Osteoblast (primary cell): ENCODE measurements at regions not wholly inside any gene's neighbourhood (a gene's known extent, or its start where the extent isn't known, plus 50 kb on each side); places are given as distances from the start of the nearest gene placed in this dataset.
A peak's percentile ranks its signal among the peaks of the same experiment; 100 is the strongest.

Source experiments
- DNase-seq: peaks from one replicate; pipeline ENCODE4 v3.0.0; 2011; ENCODE audit warnings: low spot score, mixed read lengths; ENCODE audit not compliant: insufficient read length; ENCODE audit errors: missing footprints
- H2AFZ ChIP-seq: 2 replicates; pipeline ENCODE4 v1.6.0; 2011; ENCODE audit warnings: mild to moderate bottlenecking, low read length
- H3K27ac ChIP-seq: 2 replicates; pipeline ENCODE4 v1.5.1; 2011; ENCODE audit warnings: mild to moderate bottlenecking, low read depth, low read length, moderate library complexity
- H3K27me3 ChIP-seq: 2 replicates; pipeline ENCODE4 v1.6.0; 2012; ENCODE audit warnings: mild to moderate bottlenecking, control low read depth, inconsistent platforms, low read length, moderate library complexity; ENCODE audit not compliant: insufficient read depth
- H3K36me3 ChIP-seq: 2 replicates; pipeline ENCODE4 v1.5.1; 2011; ENCODE audit warnings: mild to moderate bottlenecking, low read length, control low read depth, moderate library complexity; ENCODE audit not compliant: insufficient read depth
- H3K4me1 ChIP-seq: 2 replicates; pipeline ENCODE4 v1.5.1; 2011; ENCODE audit warnings: mild to moderate bottlenecking, low read length, control low read depth, moderate library complexity; ENCODE audit not compliant: insufficient read depth
- H3K4me2 ChIP-seq: 2 replicates; pipeline ENCODE4 v1.6.0; 2011; ENCODE audit warnings: mild to moderate bottlenecking, low read length; ENCODE audit not compliant: insufficient read depth
- H3K4me3 ChIP-seq: fragments of 200-600 bp; sonication (generic); 3 replicates; pipeline ENCODE4 v1.5.1; 2012; ENCODE audit warnings: mild to moderate bottlenecking, low read length, inconsistent platforms; ENCODE audit not compliant: insufficient read depth
- H3K79me2 ChIP-seq: 2 replicates; pipeline ENCODE4 v1.6.0; 2012; ENCODE audit warnings: mild to moderate bottlenecking, low read length, control low read depth, inconsistent platforms; ENCODE audit not compliant: insufficient read depth
- H3K9me3 ChIP-seq: 2 replicates; pipeline ENCODE4 v1.5.1; 2011; ENCODE audit warnings: low read depth, low read length, control low read depth
- H4K20me1 ChIP-seq: 2 replicates; pipeline ENCODE4 v1.6.0; 2012; ENCODE audit warnings: mild to moderate bottlenecking, low read length, control low read depth; ENCODE audit not compliant: insufficient read depth
- TF ChIP-seq, protein P1 (sequence below): IDR thresholded peaks from 2 replicates; pipeline ENCODE4 v1.5.1; 2011; ENCODE audit warnings: mild to moderate bottlenecking, low read depth, low read length, moderate library complexity; ENCODE audit errors: extremely low read depth

DNA sequence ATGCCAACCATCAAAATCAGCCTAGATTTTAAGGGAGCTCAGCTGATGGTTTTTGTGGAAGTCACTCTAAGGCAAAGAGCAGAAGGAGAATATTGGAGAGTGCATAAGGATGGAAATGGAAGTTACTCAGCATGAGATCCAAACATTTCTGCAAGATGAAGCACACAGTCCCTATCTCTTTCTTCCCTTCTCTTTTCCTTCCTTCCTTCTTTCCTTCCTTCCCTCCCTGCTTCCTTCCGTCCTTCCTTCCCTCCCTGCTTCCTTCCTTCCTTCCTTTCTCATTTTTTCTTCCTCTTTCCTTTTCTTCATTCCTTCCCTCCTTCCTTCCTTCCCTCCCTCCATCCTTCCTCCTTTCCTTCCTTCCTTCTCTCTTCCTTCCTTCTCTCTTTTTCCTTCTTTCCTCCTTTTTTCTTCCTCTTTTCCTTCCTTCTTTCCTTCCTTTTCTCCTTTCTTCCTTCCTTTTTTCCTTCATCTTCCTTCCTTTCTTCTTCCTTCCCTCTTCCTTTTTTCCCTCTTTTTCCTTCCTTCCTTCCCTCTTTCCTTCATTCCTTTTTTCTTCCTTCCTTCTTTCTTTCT lies 727.9 kb upstream of the CDH2 start:
- H3K4me3 ChIP-seq, result no peak overlapping the region
- H4K20me1 ChIP-seq, result no peaks in the 10 kb centered on the region
- no peaks in the 10 kb centered on the region for H3K27me3 ChIP-seq
- H3K4me2 ChIP-seq, result no peak overlapping the region
- no peaks in the 10 kb centered on the region for H3K9me3 ChIP-seq
- H3K27ac ChIP-seq, result no peak overlapping the region
- H3K79me2 ChIP-seq, result no peaks in the 10 kb centered on the region
- H3K4me1 ChIP-seq, result peaks cover 15% of the 10 kb centered on the region
- DNase-seq, result no peak
- TF ChIP-seq, protein P1, sequence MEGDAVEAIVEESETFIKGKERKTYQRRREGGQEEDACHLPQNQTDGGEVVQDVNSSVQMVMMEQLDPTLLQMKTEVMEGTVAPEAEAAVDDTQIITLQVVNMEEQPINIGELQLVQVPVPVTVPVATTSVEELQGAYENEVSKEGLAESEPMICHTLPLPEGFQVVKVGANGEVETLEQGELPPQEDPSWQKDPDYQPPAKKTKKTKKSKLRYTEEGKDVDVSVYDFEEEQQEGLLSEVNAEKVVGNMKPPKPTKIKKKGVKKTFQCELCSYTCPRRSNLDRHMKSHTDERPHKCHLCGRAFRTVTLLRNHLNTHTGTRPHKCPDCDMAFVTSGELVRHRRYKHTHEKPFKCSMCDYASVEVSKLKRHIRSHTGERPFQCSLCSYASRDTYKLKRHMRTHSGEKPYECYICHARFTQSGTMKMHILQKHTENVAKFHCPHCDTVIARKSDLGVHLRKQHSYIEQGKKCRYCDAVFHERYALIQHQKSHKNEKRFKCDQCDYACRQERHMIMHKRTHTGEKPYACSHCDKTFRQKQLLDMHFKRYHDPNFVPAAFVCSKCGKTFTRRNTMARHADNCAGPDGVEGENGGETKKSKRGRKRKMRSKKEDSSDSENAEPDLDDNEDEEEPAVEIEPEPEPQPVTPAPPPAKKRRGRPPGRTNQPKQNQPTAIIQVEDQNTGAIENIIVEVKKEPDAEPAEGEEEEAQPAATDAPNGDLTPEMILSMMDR, result no peak
- no peak overlapping the region for H2AFZ ChIP-seq
- H3K36me3 ChIP-seq, result no peaks in the 10 kb centered on the region

DNA sequence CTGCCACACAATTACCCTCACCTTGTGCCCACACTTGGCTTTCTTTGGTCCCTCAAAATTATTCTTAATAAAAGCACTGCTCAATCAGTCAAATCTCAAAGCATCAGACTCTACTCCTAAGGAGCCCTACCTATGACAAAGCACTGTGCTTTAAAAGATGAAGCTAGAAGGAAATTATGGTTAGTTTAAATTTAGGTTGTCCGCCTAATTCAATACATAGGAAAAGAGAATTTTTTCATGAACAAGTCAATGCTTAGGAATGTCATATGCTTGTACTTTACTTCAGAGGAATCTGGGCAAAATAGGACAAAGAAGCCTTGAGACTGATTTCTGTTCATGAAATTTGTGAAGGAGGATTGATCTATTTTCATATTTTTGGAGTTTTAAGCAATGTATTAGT lies 726.4 kb upstream of the CDH2 start:
- Histone ChIP-seq H3K79me2 (no peaks in the 10 kb centered on the region), H3K4me2 (no peak overlapping the region), H3K36me3 (no peaks in the 10 kb centered on the region), H3K27me3 (no peaks in the 10 kb centered on the region), H3K27ac (no peak overlapping the region), H2AFZ (peak overlapping the region; percentile 50), H4K20me1 (no peaks in the 10 kb centered on the region), H3K9me3 (no peaks in the 10 kb centered on the region), H3K4me3 (no peak overlapping the region), H3K4me1 (peaks cover 15% of the 10 kb centered on the region)
- TF ChIP-seq, protein P1, result no peak
- peak; percentile 52 for DNase-seq

DNA sequence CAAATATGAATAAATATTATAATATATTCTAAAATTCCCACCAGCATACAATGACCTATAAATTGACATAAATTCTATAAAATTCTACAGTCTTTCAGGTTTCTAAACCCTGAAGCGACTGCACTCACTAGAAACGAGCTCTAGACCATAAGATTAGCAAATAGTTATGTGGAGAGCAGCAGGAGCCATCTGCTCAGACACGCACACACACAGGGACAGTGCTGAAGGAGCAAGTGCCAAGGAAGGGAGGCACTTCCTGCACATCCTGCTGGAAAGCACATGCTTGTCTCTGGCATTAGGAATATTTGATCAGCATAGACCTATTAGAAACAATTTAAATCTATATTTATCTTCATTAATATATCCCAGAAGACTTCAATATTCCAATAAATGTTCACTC lies 713.9 kb upstream of the CDH2 start:
- H3K27me3 ChIP-seq, result no peaks in the 10 kb centered on the region
- H3K4me2 ChIP-seq, result no peak overlapping the region
- TF ChIP-seq, protein P1, result no peak
- no peaks in the 10 kb centered on the region for H4K20me1 ChIP-seq
- H3K4me1 ChIP-seq, result no peaks in the 10 kb centered on the region
- H3K9me3 ChIP-seq, result no peaks in the 10 kb centered on the region
- DNase-seq, result no peak
- H3K36me3 ChIP-seq, result no peaks in the 10 kb centered on the region
- H3K27ac ChIP-seq, result no peak overlapping the region
- no peak overlapping the region for H2AFZ ChIP-seq
- H3K79me2 ChIP-seq, result no peaks in the 10 kb centered on the region
- H3K4me3 ChIP-seq, result no peak overlapping the region

DNA sequence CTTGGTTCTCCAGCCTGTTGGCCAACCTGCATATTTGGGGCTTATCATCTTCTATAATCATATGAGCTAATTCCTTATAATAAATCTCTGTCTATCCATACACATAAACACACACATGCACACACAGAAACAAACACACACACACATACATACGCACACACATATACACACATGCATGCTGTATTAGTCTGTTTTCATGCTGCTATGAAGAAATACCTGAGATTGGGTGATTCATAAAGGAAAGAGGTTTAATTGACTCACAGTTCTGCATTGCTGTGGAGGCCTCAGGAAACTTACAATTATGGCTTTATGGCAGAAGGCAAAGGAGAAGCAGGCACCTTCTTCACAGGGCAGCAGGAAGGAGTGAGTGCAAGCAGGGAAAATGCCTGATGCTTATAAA lies 707.4 kb upstream of the CDH2 start:
- Histone ChIP-seq H3K4me3 (no peak overlapping the region), H3K4me2 (no peak overlapping the region), H3K4me1 (no peaks in the 10 kb centered on the region), H3K36me3 (no peaks in the 10 kb centered on the region), H3K79me2 (no peaks in the 10 kb centered on the region), H2AFZ (no peak overlapping the region), H4K20me1 (no peaks in the 10 kb centered on the region), H3K27me3 (no peaks in the 10 kb centered on the region), H3K27ac (no peak overlapping the region), H3K9me3 (no peaks in the 10 kb centered on the region)
- TF ChIP-seq, protein P1, result no peak
- DNase-seq, result no peak
